ENCODE measurements at regions not wholly inside any gene's neighbourhood (a gene's known extent, or its start where the extent isn't known, plus 50 kb on each side); places are given as distances from the start of the nearest gene placed in this dataset.

GRCh38 chr3:73204841-73205240 lies 143.4 kb downstream of the EBLN2 start:
- no peak overlapping the region for H3K27ac Mint-ChIP-seq
- DNase-seq (ENCODE audit: low spot score in 2 of 2) (no peak), ATAC-seq (no peak)
- H3K9me3 Mint-ChIP-seq = no peaks in the 10 kb centered on the region
- no peaks in the 10 kb centered on the region for H3K36me3 Mint-ChIP-seq
- H3K4me1 Mint-ChIP-seq = no peaks in the 10 kb centered on the region
- no peak overlapping the region for H3K4me3 Mint-ChIP-seq

GRCh38 chr3:73206030-73206429 lies 144.6 kb downstream of the EBLN2 start:
- DNase-seq (ENCODE audit: low spot score in 2 of 2) = no peak
- H3K27ac Mint-ChIP-seq = no peak overlapping the region
- no peaks in the 10 kb centered on the region for H3K4me1 Mint-ChIP-seq
- H3K9me3 Mint-ChIP-seq = no peaks in the 10 kb centered on the region
- no peak overlapping the region for H3K4me3 Mint-ChIP-seq
- H3K36me3 Mint-ChIP-seq = no peaks in the 10 kb centered on the region
- ATAC-seq = no peak

- H3K36me3 Mint-ChIP-seq = no peaks in the 10 kb centered on the region
- no peaks in the 10 kb centered on the region for H3K4me1 Mint-ChIP-seq
- DNase-seq (ENCODE audit: low spot score in 2 of 2) (no peak), ATAC-seq (no peak)
- H3K4me3 Mint-ChIP-seq = no peak overlapping the region
- H3K27ac Mint-ChIP-seq = no peak overlapping the region
- no peaks in the 10 kb centered on the region for H3K9me3 Mint-ChIP-seq
These were observed 146.5 kb downstream of the EBLN2 start for GRCh38 chr3:73207946-73208440.

- Mint-ChIP-seq H3K9me3 (no peaks in the 10 kb centered on the region), H3K4me3 (no peak overlapping the region), H3K4me1 (no peaks in the 10 kb centered on the region), H3K27ac (no peak overlapping the region), H3K36me3 (no peaks in the 10 kb centered on the region)
- DNase-seq (ENCODE audit: low spot score in 2 of 2) (no peak), ATAC-seq (no peak)
These were observed 149.3 kb downstream of the EBLN2 start for GRCh38 chr3:73210759-73211158.

GRCh38 chr3:73212683-73213082 lies 151.2 kb downstream of the EBLN2 start:
- H3K4me1 Mint-ChIP-seq = no peaks in the 10 kb centered on the region
- H3K36me3 Mint-ChIP-seq = no peaks in the 10 kb centered on the region
- DNase-seq (ENCODE audit: low spot score in 2 of 2) (no peak), ATAC-seq (no peak)
- no peaks in the 10 kb centered on the region for H3K9me3 Mint-ChIP-seq
- H3K4me3 Mint-ChIP-seq = no peak overlapping the region
- H3K27ac Mint-ChIP-seq = no peak overlapping the region

- H3K27ac Mint-ChIP-seq = no peak overlapping the region
- no peak overlapping the region for H3K4me3 Mint-ChIP-seq
- peaks cover 2% of the 10 kb centered on the region for H3K9me3 Mint-ChIP-seq
- no peaks in the 10 kb centered on the region for H3K4me1 Mint-ChIP-seq
- ATAC-seq = no peak
- no peak for DNase-seq (ENCODE audit: low spot score in 2 of 2)
- H3K36me3 Mint-ChIP-seq = no peaks in the 10 kb centered on the region
These were observed 152.4 kb downstream of the EBLN2 start for GRCh38 chr3:73213896-73214295.

GRCh38 chr3:73214846-73215245 lies 153.4 kb downstream of the EBLN2 start:
- DNase-seq (ENCODE audit: low spot score in 2 of 2) (no peak), ATAC-seq (no peak)
- H3K9me3 Mint-ChIP-seq = peaks cover 2% of the 10 kb centered on the region
- H3K4me3 Mint-ChIP-seq = no peak overlapping the region
- no peaks in the 10 kb centered on the region for H3K36me3 Mint-ChIP-seq
- no peaks in the 10 kb centered on the region for H3K4me1 Mint-ChIP-seq
- no peak overlapping the region for H3K27ac Mint-ChIP-seq

- H3K27ac Mint-ChIP-seq = no peak overlapping the region
- no peak for DNase-seq (ENCODE audit: low spot score in 2 of 2)
- peaks cover 2% of the 10 kb centered on the region for H3K9me3 Mint-ChIP-seq
- H3K36me3 Mint-ChIP-seq = no peaks in the 10 kb centered on the region
- no peaks in the 10 kb centered on the region for H3K4me1 Mint-ChIP-seq
- no peak overlapping the region for H3K4me3 Mint-ChIP-seq
- no peak for ATAC-seq
These were observed 153.8 kb downstream of the EBLN2 start for GRCh38 chr3:73215281-73215680.

GRCh38 chr3:73215901-73216300 lies 154.4 kb downstream of the EBLN2 start:
- no peak for DNase-seq (ENCODE audit: low spot score in 2 of 2)
- no peaks in the 10 kb centered on the region for H3K4me1 Mint-ChIP-seq
- no peak for ATAC-seq
- H3K36me3 Mint-ChIP-seq = no peaks in the 10 kb centered on the region
- H3K4me3 Mint-ChIP-seq = no peak overlapping the region
- H3K27ac Mint-ChIP-seq = no peak overlapping the region
- H3K9me3 Mint-ChIP-seq = peaks cover 2% of the 10 kb centered on the region

GRCh38 chr3:73216310-73216709 lies 154.9 kb downstream of the EBLN2 start:
- Mint-ChIP-seq H3K4me3 (no peak overlapping the region), H3K9me3 (peaks cover 2% of the 10 kb centered on the region), H3K27ac (no peak overlapping the region), H3K36me3 (no peaks in the 10 kb centered on the region), H3K4me1 (no peaks in the 10 kb centered on the region)
- no peak for DNase-seq (ENCODE audit: low spot score in 2 of 2)
- ATAC-seq = no peak

GRCh38 chr3:73222126-73222525 lies 160.7 kb downstream of the EBLN2 start:
- ATAC-seq (no peak), DNase-seq (ENCODE audit: low spot score in 2 of 2) (no peak)
- Mint-ChIP-seq H3K4me3 (no peak overlapping the region), H3K36me3 (no peaks in the 10 kb centered on the region), H3K9me3 (peaks cover 2% of the 10 kb centered on the region), H3K4me1 (no peaks in the 10 kb centered on the region), H3K27ac (no peak overlapping the region)

GRCh38 chr3:73225146-73225855 lies 163.8 kb downstream of the EBLN2 start:
- H3K4me3 Mint-ChIP-seq = no peak overlapping the region
- no peaks in the 10 kb centered on the region for H3K4me1 Mint-ChIP-seq
- DNase-seq (ENCODE audit: low spot score in 2 of 2) (no peak), ATAC-seq (no peak)
- no peaks in the 10 kb centered on the region for H3K9me3 Mint-ChIP-seq
- no peak overlapping the region for H3K27ac Mint-ChIP-seq
- H3K36me3 Mint-ChIP-seq = no peaks in the 10 kb centered on the region

- no peak for DNase-seq (ENCODE audit: low spot score in 2 of 2)
- Mint-ChIP-seq H3K36me3 (no peaks in the 10 kb centered on the region), H3K27ac (no peak overlapping the region), H3K4me3 (no peak overlapping the region), H3K9me3 (no peaks in the 10 kb centered on the region), H3K4me1 (no peaks in the 10 kb centered on the region)
- no peak for ATAC-seq
These were observed 164.5 kb downstream of the EBLN2 start for GRCh38 chr3:73225991-73226390.

- DNase-seq (ENCODE audit: low spot score in 2 of 2) = no peak
- Mint-ChIP-seq H3K4me1 (no peaks in the 10 kb centered on the region), H3K36me3 (no peaks in the 10 kb centered on the region), H3K27ac (no peak overlapping the region), H3K4me3 (no peak overlapping the region), H3K9me3 (no peaks in the 10 kb centered on the region)
- no peak for ATAC-seq
These were observed 166.5 kb downstream of the EBLN2 start for GRCh38 chr3:73228000-73228399.

- Mint-ChIP-seq H3K9me3 (no peaks in the 10 kb centered on the region), H3K4me3 (no peak overlapping the region), H3K36me3 (no peaks in the 10 kb centered on the region), H3K4me1 (no peaks in the 10 kb centered on the region), H3K27ac (no peak overlapping the region)
- ATAC-seq (no peak), DNase-seq (ENCODE audit: low spot score in 2 of 2) (no peak)
These were observed 167.0 kb downstream of the EBLN2 start for GRCh38 chr3:73228437-73228836.

- H3K4me1 Mint-ChIP-seq = no peaks in the 10 kb centered on the region
- H3K36me3 Mint-ChIP-seq = no peaks in the 10 kb centered on the region
- no peak overlapping the region for H3K4me3 Mint-ChIP-seq
- no peaks in the 10 kb centered on the region for H3K9me3 Mint-ChIP-seq
- no peak overlapping the region for H3K27ac Mint-ChIP-seq
- DNase-seq (ENCODE audit: low spot score in 2 of 2) = no peak
- no peak for ATAC-seq
These were observed 167.5 kb downstream of the EBLN2 start for GRCh38 chr3:73228959-73229358.

Measured in stimulated activated effector memory CD8-positive, alpha-beta T cell treated with anti-CD3 and anti-CD28 coated beads, Interleukin-12 subunit alpha, Interleukin-12 subunit beta, amount 100 ng/mL, for 72 hours (primary cell).